Tibial nerve (tissue), 4 donors: ENCODE measurements at regions not wholly inside any gene's neighbourhood (a gene's known extent, or its start where the extent isn't known, plus 50 kb on each side); places are given as distances from the start of the nearest gene placed in this dataset.

ENCODE experiments used
- DNase-seq, 2 donors: peaks; one replicate each; pipeline ENCODE4 v3.0.0-alpha.2; 2019; ENCODE audit warnings: low spot score in 2 of 2
- H3K27ac ChIP-seq, 4 donors: fragments of 200-600 bp; sonication (generic) in 3 of 4; one replicate each; pipeline ENCODE4 v1.5.1; 2017 to 2019; ENCODE audit warnings: mild to moderate bottlenecking in 1 of 4
- H3K27me3 ChIP-seq, 2 donors: fragments of 200-600 bp; sonication (generic) in 1 of 2; one replicate each; pipeline versions ENCODE4 v1.5.1 to v1.6.0; 2017 to 2019
- H3K36me3 ChIP-seq, 3 donors: fragments of 200-600 bp; sonication (generic); one replicate each; pipeline ENCODE4 v1.5.1; 2018 to 2019
- H3K4me1 ChIP-seq, 4 donors: fragments of 200-600 bp; sonication (generic) in 3 of 4; one replicate each; pipeline ENCODE4 v1.5.1; 2017 to 2019
- H3K4me3 ChIP-seq, 4 donors: fragments of 200-600 bp; sonication (generic) in 3 of 4; one replicate each; pipeline ENCODE4 v1.5.1; 2017 to 2019; ENCODE audit warnings: mild to moderate bottlenecking in 1 of 4, moderate library complexity in 1 of 4
- H3K9me3 ChIP-seq, 4 donors: fragments of 200-600 bp; sonication (generic) in 3 of 4; one replicate each; pipeline ENCODE4 v1.5.1; 2017 to 2019
- EP300 ChIP-seq, 2 donors: sonication (generic); formaldehyde crosslinking; IDR thresholded peaks; one replicate each; pipeline ENCODE4 v1.6.1; 2017; ENCODE audit warnings: antibody characterized with exemption in 2 of 2, mild to moderate bottlenecking in 1 of 2
- POLR2A ChIP-seq, 2 donors: fragments of 450-650 bp; IDR thresholded peaks; one replicate each; pipeline ENCODE4 v1.6.1; 2017; ENCODE audit warnings: antibody characterized with exemption in 2 of 2, mild to moderate bottlenecking in 2 of 2, moderate library complexity in 2 of 2
- WGBS, 2 donors: methylation state at CpG; one replicate each; pipeline ENCODE4 v1.1.5; 2018; 5-methylcytosine and 5-hydroxymethylcytosine counted together
- TF ChIP-seq, protein P1 (sequence below), 5 experiments: fragments of 200-600 bp in 3 of 5; fragments of 450-650 bp in 2 of 5; sonication (generic) in 3 of 5; IDR thresholded peaks; one replicate each; pipeline ENCODE4 v1.5.1; 2016 to 2019; ENCODE audit warnings: antibody characterized with exemption in 5 of 5, mild to moderate bottlenecking in 3 of 5, moderate library complexity in 2 of 5

DNA sequence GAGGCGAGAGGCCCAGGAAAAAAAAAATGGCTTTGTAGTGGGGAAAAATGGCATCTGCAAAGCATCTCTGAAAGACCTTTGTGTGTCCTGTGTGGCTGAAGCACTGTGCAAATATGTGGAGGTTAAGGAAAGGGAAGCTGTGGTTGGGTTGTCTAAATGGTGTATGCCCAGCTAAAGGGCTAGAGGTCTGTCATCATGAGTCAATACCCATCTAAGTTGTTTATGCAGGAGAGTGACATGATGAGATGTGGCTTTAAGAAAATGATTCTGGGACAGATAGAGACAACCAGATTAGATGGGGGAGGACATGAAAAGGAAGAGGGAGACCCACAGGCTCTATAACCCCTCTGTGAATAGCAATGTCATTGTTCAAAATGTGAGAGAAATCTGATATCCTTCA, 280.7 kb downstream of the MFSD1 start:
- H3K27me3 ChIP-seq: no peaks in the 10 kb centered on the region
- DNase-seq: no peak
- no peak overlapping the region for H3K27ac ChIP-seq
- 69 to 71% methylated on average over 1 of the region's 1 CpG for WGBS, 2 donors
- TF ChIP-seq, protein P1, sequence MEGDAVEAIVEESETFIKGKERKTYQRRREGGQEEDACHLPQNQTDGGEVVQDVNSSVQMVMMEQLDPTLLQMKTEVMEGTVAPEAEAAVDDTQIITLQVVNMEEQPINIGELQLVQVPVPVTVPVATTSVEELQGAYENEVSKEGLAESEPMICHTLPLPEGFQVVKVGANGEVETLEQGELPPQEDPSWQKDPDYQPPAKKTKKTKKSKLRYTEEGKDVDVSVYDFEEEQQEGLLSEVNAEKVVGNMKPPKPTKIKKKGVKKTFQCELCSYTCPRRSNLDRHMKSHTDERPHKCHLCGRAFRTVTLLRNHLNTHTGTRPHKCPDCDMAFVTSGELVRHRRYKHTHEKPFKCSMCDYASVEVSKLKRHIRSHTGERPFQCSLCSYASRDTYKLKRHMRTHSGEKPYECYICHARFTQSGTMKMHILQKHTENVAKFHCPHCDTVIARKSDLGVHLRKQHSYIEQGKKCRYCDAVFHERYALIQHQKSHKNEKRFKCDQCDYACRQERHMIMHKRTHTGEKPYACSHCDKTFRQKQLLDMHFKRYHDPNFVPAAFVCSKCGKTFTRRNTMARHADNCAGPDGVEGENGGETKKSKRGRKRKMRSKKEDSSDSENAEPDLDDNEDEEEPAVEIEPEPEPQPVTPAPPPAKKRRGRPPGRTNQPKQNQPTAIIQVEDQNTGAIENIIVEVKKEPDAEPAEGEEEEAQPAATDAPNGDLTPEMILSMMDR (IDR thresholded peaks at IDR 0.05): no peak
- no peak for TF ChIP-seq EP300 (IDR thresholded peaks at IDR 0.05)
- TF ChIP-seq POLR2A (IDR thresholded peaks at IDR 0.05): no peak
- H3K4me3 ChIP-seq: no peak overlapping the region
- H3K4me1 ChIP-seq: no peaks in the 10 kb centered on the region
- peaks cover 0 to 5% (median 0%) of the 10 kb centered on the region in 4 donors for H3K9me3 ChIP-seq
- no peaks in the 10 kb centered on the region for H3K36me3 ChIP-seq

DNA sequence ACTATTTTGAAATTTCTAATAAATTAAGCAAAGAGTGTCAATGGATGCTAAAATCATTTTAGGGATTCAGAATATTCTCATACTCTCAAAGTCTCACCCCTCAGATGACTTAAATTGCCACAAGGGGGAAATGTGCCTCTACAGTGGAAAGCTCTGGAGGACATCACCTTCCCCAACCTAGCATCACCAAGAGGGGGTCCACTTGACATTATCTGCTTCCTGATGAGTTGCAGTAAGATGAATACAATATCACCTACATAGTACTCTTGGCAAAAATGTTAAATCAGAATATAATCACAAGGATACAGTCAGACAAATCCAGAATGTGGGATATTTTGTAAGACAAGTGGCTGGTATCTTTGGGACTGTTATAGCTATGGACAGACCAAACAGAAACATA, 290.1 kb downstream of the MFSD1 start:
- Histone ChIP-seq H3K36me3 (no peaks in the 10 kb centered on the region), H3K27me3 (no peaks in the 10 kb centered on the region), H3K4me1 (no peaks in the 10 kb centered on the region), H3K9me3 (no peaks in the 10 kb centered on the region), H3K4me3 (no peak overlapping the region), H3K27ac (no peak overlapping the region)
- no peak for DNase-seq
- no peak for TF ChIP-seq POLR2A (IDR thresholded peaks at IDR 0.05)
- TF ChIP-seq EP300 (IDR thresholded peaks at IDR 0.05): no peak
- TF ChIP-seq, protein P1 (IDR thresholded peaks at IDR 0.05): no peak

DNA sequence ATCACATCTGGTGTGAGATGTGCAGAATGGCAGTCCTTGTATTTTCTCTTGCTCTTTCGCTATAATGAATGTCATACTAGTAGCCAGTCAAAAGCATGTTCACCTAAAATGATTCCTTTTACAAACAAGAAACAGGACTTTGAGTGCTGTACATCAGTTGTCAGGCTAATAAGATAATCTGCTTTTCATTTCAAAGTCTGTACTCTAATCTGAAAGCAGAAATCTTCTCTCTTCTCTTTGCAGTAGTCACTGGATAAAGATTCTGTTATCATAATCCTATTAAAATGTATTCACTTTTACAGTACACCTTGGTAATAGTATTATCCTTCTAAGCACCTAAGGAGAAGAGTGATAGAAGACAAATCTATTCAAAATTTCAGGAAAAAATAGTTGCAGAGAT, 300.1 kb downstream of the MFSD1 start:
- TF ChIP-seq EP300 (IDR thresholded peaks at IDR 0.05) (no peak), POLR2A (IDR thresholded peaks at IDR 0.05) (no peak)
- 74 to 80% methylated on average over 1 of the region's 1 CpG for WGBS, 2 donors
- no peaks in the 10 kb centered on the region for H3K36me3 ChIP-seq
- no peak overlapping the region for H3K4me3 ChIP-seq
- no peaks in the 10 kb centered on the region for H3K4me1 ChIP-seq
- no peaks in the 10 kb centered on the region for H3K9me3 ChIP-seq
- H3K27me3 ChIP-seq: no peaks in the 10 kb centered on the region
- H3K27ac ChIP-seq: no peak overlapping the region
- no peak for DNase-seq

DNA sequence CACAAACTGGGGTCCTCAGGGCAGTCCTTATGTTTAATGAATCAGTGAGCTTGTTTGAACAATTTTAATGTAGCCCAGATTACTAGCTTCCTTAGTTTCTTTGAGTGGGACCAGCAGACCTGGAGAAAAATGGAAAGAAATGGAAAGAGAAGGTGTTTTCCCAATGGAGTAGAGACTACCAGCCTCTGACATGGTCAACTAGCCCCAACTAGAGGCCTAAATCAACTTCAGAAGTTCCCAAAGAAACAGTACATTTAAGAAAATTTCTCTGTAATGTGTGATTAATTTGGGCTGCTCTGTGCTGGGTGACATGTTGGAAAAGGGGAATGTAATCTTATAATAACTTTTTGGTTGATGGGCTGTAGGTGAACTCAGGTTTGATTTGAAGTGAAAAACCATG, 310.9 kb downstream of the MFSD1 start:
- Histone ChIP-seq H3K36me3 (no peaks in the 10 kb centered on the region), H3K9me3 (no peaks in the 10 kb centered on the region), H3K4me3 (no peak overlapping the region), H3K27me3 (no peaks in the 10 kb centered on the region), H3K4me1 (no peaks in the 10 kb centered on the region), H3K27ac (no peak overlapping the region)
- TF ChIP-seq, protein P1 (IDR thresholded peaks at IDR 0.05): no peak
- TF ChIP-seq POLR2A (IDR thresholded peaks at IDR 0.05) (no peak), EP300 (IDR thresholded peaks at IDR 0.05) (no peak)
- DNase-seq: no peak

DNA sequence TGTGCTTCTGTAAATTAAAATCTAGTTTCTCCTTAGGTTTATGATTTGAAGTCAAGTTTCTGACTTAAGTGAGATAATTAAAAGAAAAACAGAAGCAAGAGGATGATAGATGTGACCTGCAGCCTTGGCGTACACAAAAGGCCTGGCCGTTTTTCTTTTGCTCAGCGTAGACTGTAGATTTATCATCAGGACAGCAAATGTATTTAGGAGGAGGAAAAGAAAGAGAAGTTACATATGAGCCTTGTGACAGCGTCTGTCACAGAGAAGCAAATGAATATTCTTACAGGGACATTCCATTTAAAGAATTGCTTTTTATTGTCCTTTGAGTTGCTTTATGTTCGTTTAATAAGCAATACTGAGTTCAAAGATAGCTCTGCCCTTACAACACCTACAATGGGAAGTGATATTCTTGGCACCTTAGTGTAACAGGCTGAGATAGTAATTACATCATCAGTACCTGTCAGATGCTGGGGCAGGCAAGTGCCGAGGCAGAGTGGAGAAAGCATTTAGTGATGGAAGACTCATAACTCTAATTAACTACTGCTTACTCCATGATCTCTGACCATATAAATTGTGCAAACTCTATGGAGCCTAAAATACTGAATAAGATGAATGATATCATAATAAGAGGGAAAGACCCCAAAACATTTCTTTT, 311.5 kb downstream of the MFSD1 start:
- Histone ChIP-seq H3K27ac (no peak overlapping the region), H3K27me3 (no peaks in the 10 kb centered on the region), H3K36me3 (no peaks in the 10 kb centered on the region), H3K4me1 (no peaks in the 10 kb centered on the region), H3K9me3 (no peaks in the 10 kb centered on the region), H3K4me3 (no peak overlapping the region)
- TF ChIP-seq, protein P1 (IDR thresholded peaks at IDR 0.05): no peak
- TF ChIP-seq POLR2A (IDR thresholded peaks at IDR 0.05): no peak
- no peak for TF ChIP-seq EP300 (IDR thresholded peaks at IDR 0.05)
- WGBS, 2 donors: 74 to 76% methylated on average over 6 of the region's 6 CpGs
- DNase-seq: no peak

DNA sequence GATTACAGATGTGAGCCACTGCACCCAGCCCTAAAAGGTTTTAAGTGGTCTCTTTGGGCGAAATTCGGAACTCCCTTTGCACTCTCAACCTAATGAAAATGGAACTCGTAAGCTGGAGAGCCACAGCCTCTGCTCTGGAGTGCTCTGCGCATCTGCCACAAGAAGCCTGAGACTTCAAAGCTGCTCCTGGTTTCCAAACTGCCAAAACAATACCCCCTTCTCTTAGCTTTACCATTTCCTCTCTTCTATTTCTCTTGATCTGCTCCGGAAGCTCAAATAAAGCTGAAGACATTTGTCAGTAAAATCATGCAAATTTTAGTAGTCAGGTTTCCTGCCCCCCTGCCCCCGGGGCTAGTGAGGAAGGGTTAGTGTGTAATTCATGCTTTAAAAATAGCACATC, 312.7 kb downstream of the MFSD1 start:
- 46 to 59% methylated on average over 6 of the region's 6 CpGs for WGBS, 2 donors
- H3K9me3 ChIP-seq: no peaks in the 10 kb centered on the region
- no peaks in the 10 kb centered on the region for H3K4me1 ChIP-seq
- no peaks in the 10 kb centered on the region for H3K27me3 ChIP-seq
- no peak overlapping the region for H3K4me3 ChIP-seq
- no peak for DNase-seq
- no peak overlapping the region for H3K27ac ChIP-seq
- no peak for TF ChIP-seq POLR2A (IDR thresholded peaks at IDR 0.05)
- TF ChIP-seq, protein P1 (IDR thresholded peaks at IDR 0.05): no peak
- TF ChIP-seq EP300 (IDR thresholded peaks at IDR 0.05): no peak
- no peaks in the 10 kb centered on the region for H3K36me3 ChIP-seq
